Activated CD4-positive, alpha-beta T cell treated with anti-CD3 and anti-CD28 coated beads, Interleukin-2, amount 10 ng/mL, durations not matched to agents 7 days and 5 days (primary cell): ENCODE measurements at regions not wholly inside any gene's neighbourhood (a gene's known extent, or its start where the extent isn't known, plus 50 kb on each side); places are given as distances from the start of the nearest gene placed in this dataset.

Experiments
- CTCF ChIA-PET: fragments of 350-600 bp; sonication (Branson Sonifier 250); formaldehyde crosslinking; loops from one replicate; lab custom pipeline; 2021; ENCODE audit warnings: antibody characterized with exemption; lab: Charles Lee
- POLR2A ChIA-PET: fragments of 350-600 bp; sonication (Branson Sonifier 250); formaldehyde crosslinking; loops from one replicate; lab custom pipeline; 2021; ENCODE audit warnings: antibody characterized with exemption; lab: Charles Lee
- DNase-seq: peaks from one replicate; pipeline ENCODE4 v3.0.0-alpha.2; 2020
- H3K27ac Mint-ChIP-seq: one replicate; pipeline ENCODE4 v1.8.0; 2021; ENCODE audit warnings: mild to moderate bottlenecking, moderate library complexity, mixed read lengths
- H3K27me3 Mint-ChIP-seq: one replicate; pipeline ENCODE4 v1.8.0; 2021; ENCODE audit warnings: mixed read lengths
- H3K36me3 Mint-ChIP-seq: one replicate; pipeline ENCODE4 v1.8.0; 2021; ENCODE audit warnings: low read depth, mixed read lengths
- H3K4me1 Mint-ChIP-seq: one replicate; pipeline ENCODE4 v1.8.0; 2021; ENCODE audit warnings: mixed read lengths
- H3K4me3 Mint-ChIP-seq: one replicate; pipeline ENCODE4 v1.8.0; 2021; ENCODE audit warnings: mild to moderate bottlenecking, moderate library complexity, mixed read lengths
- H3K9me3 Mint-ChIP-seq: one replicate; pipeline ENCODE4 v1.8.0; 2021; ENCODE audit warnings: mixed read lengths

- H3K9me3 Mint-ChIP-seq, result no peaks in the 10 kb centered on the region
- CTCF ChIA-PET, result no interaction called here
- H3K27ac Mint-ChIP-seq, result no peak overlapping the region
- no peaks in the 10 kb centered on the region for H3K36me3 Mint-ChIP-seq
- no peak overlapping the region for H3K4me3 Mint-ChIP-seq
- DNase-seq, result no peak
- no peaks in the 10 kb centered on the region for H3K27me3 Mint-ChIP-seq
- no peaks in the 10 kb centered on the region for H3K4me1 Mint-ChIP-seq
- POLR2A ChIA-PET, result no interaction called here
Observed at GRCh38 chr19:30882411-30883005, 466.7 kb downstream of the TSHZ3 start.

DNA sequence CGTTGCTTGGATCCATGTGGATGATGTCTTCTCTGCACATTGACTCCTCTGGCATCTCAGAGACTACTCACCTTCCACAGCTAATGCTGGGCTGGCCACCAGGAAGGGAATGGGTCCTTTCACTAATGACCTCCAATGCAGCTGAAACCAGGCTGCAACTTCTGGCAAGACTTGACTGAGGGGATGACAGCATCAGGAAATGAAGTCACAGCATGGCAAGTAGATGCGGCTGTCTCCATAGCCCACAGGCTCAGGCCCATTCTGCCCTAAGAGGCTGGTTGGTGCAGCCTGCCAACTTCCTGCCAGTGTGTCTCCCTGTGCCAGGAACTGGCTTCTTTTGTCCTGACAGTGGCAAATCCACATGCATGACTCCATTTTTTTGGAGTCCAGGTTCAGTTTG lies 467.3 kb downstream of the TSHZ3 start:
- DNase-seq, result no peak
- no peak overlapping the region for H3K4me3 Mint-ChIP-seq
- no peaks in the 10 kb centered on the region for H3K4me1 Mint-ChIP-seq
- no peaks in the 10 kb centered on the region for H3K9me3 Mint-ChIP-seq
- POLR2A ChIA-PET, result no interaction called here
- no peak overlapping the region for H3K27ac Mint-ChIP-seq
- no peaks in the 10 kb centered on the region for H3K36me3 Mint-ChIP-seq
- CTCF ChIA-PET, result no interaction called here
- no peaks in the 10 kb centered on the region for H3K27me3 Mint-ChIP-seq

DNA sequence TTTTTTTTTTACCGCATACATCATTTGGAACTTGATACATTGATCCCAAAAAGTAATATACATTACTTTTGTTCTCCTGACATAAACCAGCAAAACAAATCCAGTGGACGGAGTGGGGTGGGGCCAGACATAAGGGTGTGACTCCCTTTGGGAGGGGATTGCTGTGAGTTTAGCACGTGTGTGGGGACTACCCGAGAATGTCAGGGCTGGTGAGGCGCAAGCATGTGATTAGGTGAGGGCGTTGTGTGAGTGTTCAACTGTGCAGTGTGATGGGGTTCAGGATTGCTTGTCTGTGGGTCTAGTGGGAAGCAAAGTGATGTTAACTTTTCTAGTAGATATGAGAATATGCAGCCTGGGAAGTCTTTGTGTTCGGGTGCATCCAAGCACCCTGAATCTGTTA lies 468.0 kb downstream of the TSHZ3 start:
- Mint-ChIP-seq H3K27me3 (no peaks in the 10 kb centered on the region), H3K4me3 (no peak overlapping the region), H3K27ac (no peak overlapping the region), H3K4me1 (no peaks in the 10 kb centered on the region), H3K36me3 (no peaks in the 10 kb centered on the region), H3K9me3 (no peaks in the 10 kb centered on the region)
- CTCF ChIA-PET, result no interaction called here
- no peak for DNase-seq
- POLR2A ChIA-PET, result no interaction called here

- DNase-seq, result no peak
- Mint-ChIP-seq H3K27me3 (no peaks in the 10 kb centered on the region), H3K4me3 (no peak overlapping the region), H3K9me3 (no peaks in the 10 kb centered on the region), H3K36me3 (no peaks in the 10 kb centered on the region), H3K27ac (no peak overlapping the region), H3K4me1 (no peaks in the 10 kb centered on the region)
- ChIA-PET POLR2A (no interaction called here), CTCF (no interaction called here)
Observed at GRCh38 chr19:30880551-30880950, 468.7 kb downstream of the TSHZ3 start.

DNA sequence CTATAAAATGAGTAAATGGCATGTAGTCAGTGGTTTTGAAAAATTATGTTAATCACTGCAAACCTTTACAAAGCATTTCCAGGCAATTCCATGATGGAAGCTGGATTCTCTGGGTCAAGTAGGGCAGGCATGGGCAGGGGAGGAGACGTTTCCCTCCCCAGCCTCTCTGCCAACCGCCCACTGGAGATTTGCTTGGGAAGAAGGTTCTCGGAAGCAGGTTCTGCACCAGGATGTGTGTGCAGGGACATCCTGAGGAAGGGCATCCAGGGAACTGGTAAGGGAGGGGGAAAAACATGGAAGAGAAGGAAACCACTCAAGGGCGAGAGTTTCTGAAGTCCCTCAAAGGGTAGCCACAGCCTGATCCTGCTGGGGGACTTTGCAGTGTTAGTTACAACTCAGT lies 469.1 kb downstream of the TSHZ3 start:
- POLR2A ChIA-PET, result no interaction called here
- Mint-ChIP-seq H3K36me3 (no peaks in the 10 kb centered on the region), H3K4me3 (no peak overlapping the region), H3K27me3 (no peaks in the 10 kb centered on the region), H3K4me1 (no peaks in the 10 kb centered on the region), H3K9me3 (no peaks in the 10 kb centered on the region), H3K27ac (no peak overlapping the region)
- no peak for DNase-seq
- CTCF ChIA-PET, result no interaction called here

- ChIA-PET CTCF (no interaction called here), POLR2A (no interaction called here)
Observed at GRCh38 chr19:30879736-30880135, 469.5 kb downstream of the TSHZ3 start.

DNA sequence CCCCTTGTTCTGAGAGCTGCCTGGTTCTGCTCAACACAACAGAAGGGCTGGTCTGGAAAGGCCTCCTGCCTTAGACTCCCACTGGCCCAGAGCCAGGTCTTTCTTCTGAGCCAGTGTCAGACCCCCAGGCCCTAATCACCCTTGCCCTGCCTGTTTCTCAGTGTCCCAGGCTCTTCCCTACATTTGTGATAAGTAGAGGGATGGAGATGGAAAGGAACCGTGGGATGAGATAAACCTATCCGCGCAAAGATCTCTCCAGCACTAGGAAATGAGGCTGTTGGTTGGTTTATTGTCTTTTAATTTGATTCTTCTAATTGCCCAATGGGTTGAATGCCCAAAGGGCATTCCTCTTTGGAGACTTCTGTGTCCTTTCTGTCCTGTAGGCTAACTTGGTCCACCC lies 470.0 kb downstream of the TSHZ3 start:
- H3K4me1 Mint-ChIP-seq, result no peaks in the 10 kb centered on the region
- no peak overlapping the region for H3K27ac Mint-ChIP-seq
- CTCF ChIA-PET, result no interaction called here
- H3K9me3 Mint-ChIP-seq, result no peaks in the 10 kb centered on the region
- no peak for DNase-seq
- POLR2A ChIA-PET, result no interaction called here
- H3K27me3 Mint-ChIP-seq, result no peaks in the 10 kb centered on the region
- no peaks in the 10 kb centered on the region for H3K36me3 Mint-ChIP-seq
- H3K4me3 Mint-ChIP-seq, result no peak overlapping the region

More at GRCh38 chr19:30879736-30880135, 469.5 kb downstream of the TSHZ3 start:
- Mint-ChIP-seq H3K27ac (no peak overlapping the region), H3K4me1 (no peaks in the 10 kb centered on the region), H3K27me3 (no peaks in the 10 kb centered on the region), H3K9me3 (no peaks in the 10 kb centered on the region), H3K4me3 (no peak overlapping the region), H3K36me3 (no peaks in the 10 kb centered on the region)
- DNase-seq, result no peak

DNA sequence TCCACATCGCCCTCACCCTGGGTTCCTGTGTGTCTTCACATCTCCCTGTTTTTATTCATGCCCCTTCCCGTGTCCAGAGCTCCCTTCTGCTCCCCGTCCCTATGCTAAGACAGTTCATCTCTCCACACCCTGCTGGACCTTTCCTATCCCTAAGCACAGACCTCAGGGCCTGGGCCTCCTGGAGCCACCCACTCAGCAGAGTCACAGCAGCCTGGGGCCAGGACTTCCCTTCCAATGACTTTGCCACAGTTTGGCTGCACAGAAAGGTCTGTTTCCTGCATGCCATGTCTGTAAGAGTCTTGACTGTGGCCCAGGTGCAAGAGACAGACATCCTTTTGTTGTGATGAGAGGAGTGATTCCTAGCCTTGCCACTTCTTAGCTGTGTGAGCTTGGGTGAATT lies 470.7 kb downstream of the TSHZ3 start:
- H3K4me1 Mint-ChIP-seq, result no peaks in the 10 kb centered on the region
- H3K36me3 Mint-ChIP-seq, result no peaks in the 10 kb centered on the region
- H3K27me3 Mint-ChIP-seq, result no peaks in the 10 kb centered on the region
- DNase-seq, result no peak
- H3K9me3 Mint-ChIP-seq, result no peaks in the 10 kb centered on the region
- CTCF ChIA-PET, result no interaction called here
- H3K4me3 Mint-ChIP-seq, result no peak overlapping the region
- POLR2A ChIA-PET, result no interaction called here
- H3K27ac Mint-ChIP-seq, result no peak overlapping the region

- Mint-ChIP-seq H3K4me1 (no peaks in the 10 kb centered on the region), H3K9me3 (no peaks in the 10 kb centered on the region), H3K4me3 (no peak overlapping the region), H3K36me3 (no peaks in the 10 kb centered on the region), H3K27me3 (no peaks in the 10 kb centered on the region), H3K27ac (no peak overlapping the region)
- ChIA-PET CTCF (no interaction called here), POLR2A (no interaction called here)
- no peak for DNase-seq
Observed at GRCh38 chr19:30877661-30878113, 471.5 kb downstream of the TSHZ3 start.

DNA sequence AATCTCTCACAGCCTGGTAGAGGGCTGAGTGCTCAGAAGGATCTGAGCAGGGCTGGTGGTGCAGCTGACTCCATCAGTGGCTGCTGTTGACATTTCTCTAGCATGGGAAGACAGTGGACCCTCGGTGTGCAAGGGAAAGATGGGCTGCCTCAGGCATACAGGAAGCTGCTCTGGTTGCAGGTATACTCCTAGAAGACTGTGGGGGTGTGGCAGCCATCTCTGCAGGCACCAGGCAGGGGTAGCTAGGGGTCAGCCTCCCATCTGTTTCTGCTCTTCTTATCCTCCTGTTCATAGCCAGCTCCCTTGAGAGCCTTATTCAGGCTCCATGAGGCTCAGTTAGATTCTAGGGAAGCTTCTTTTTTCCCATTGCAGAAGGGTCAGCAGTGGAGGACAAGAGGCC lies 475.5 kb downstream of the TSHZ3 start:
- Mint-ChIP-seq H3K4me3 (no peak overlapping the region), H3K27me3 (no peaks in the 10 kb centered on the region), H3K27ac (no peak overlapping the region), H3K9me3 (no peaks in the 10 kb centered on the region), H3K36me3 (no peaks in the 10 kb centered on the region), H3K4me1 (no peaks in the 10 kb centered on the region)
- ChIA-PET CTCF (interaction anchor here (0.6 kb wide), 1 partner anchor 605 kb away, joined by 3 read pairs; no protein-coding TSS in a partner anchor), POLR2A (no interaction called here)
- no peak for DNase-seq

- DNase-seq, result no peak
- Mint-ChIP-seq H3K27me3 (no peaks in the 10 kb centered on the region), H3K4me1 (no peaks in the 10 kb centered on the region), H3K4me3 (no peak overlapping the region), H3K27ac (no peak overlapping the region), H3K9me3 (no peaks in the 10 kb centered on the region), H3K36me3 (no peaks in the 10 kb centered on the region)
- CTCF ChIA-PET, result no interaction called here
- POLR2A ChIA-PET, result no interaction called here
Observed at GRCh38 chr19:30873003-30873402, 476.2 kb downstream of the TSHZ3 start.

- Mint-ChIP-seq H3K4me3 (no peak overlapping the region), H3K4me1 (no peaks in the 10 kb centered on the region), H3K27me3 (no peaks in the 10 kb centered on the region), H3K27ac (no peak overlapping the region), H3K9me3 (no peaks in the 10 kb centered on the region), H3K36me3 (no peaks in the 10 kb centered on the region)
- no peak for DNase-seq
- ChIA-PET POLR2A (no interaction called here), CTCF (no interaction called here)
Observed at GRCh38 chr19:30871979-30872378, 477.3 kb downstream of the TSHZ3 start.

DNA sequence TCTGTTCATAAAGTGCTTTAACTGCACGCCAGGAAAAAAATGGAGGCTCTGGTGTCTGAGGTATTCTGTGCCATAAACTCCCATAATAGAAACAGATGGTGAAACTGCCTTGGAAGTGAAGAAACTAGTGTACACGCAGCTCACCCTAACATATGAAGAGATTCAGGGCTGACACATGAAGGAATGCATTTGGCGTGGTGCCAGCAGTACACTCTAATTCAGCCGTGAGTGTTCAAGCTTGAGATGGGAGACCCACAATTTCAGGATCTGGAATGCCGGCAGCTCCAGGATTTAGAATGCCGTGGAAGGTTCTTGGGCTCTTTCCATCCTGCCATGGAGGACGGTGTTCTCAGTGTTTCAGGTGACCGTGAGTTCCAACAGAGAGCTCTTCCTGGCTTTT lies 478.4 kb downstream of the TSHZ3 start:
- POLR2A ChIA-PET, result no interaction called here
- Mint-ChIP-seq H3K4me3 (no peak overlapping the region), H3K27ac (no peak overlapping the region), H3K36me3 (no peaks in the 10 kb centered on the region), H3K27me3 (no peaks in the 10 kb centered on the region), H3K9me3 (no peaks in the 10 kb centered on the region), H3K4me1 (no peaks in the 10 kb centered on the region)
- CTCF ChIA-PET, result no interaction called here
- no peak for DNase-seq

DNA sequence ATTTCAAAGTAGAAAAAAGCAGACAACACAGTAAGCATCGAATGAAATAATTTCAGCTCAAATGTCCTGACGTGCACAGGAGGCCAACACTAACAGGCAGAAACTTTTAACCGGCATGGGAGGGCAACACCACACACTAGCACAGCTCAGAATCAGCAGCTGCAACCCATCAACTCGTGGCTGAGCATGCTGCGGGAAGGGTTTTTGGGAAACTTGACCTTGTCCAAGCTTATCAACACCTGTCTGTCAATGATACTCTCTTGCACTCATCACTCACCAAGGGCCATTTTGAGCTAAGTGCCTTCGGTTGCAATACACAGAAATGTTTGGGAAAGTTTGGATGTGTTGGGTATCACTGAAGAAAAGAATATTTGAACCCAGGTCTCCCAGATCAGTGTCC lies 483.7 kb downstream of the TSHZ3 start:
- ChIA-PET POLR2A (no interaction called here), CTCF (no interaction called here)
- no peak overlapping the region for H3K4me3 Mint-ChIP-seq
- H3K27ac Mint-ChIP-seq, result no peak overlapping the region
- DNase-seq, result no peak
- no peaks in the 10 kb centered on the region for H3K27me3 Mint-ChIP-seq
- no peaks in the 10 kb centered on the region for H3K9me3 Mint-ChIP-seq
- H3K36me3 Mint-ChIP-seq, result no peaks in the 10 kb centered on the region
- H3K4me1 Mint-ChIP-seq, result no peaks in the 10 kb centered on the region
